Epidermal melanocyte (primary cell): ENCODE measurements at regions not wholly inside any gene's neighbourhood (a gene's known extent, or its start where the extent isn't known, plus 50 kb on each side); places are given as distances from the start of the nearest gene placed in this dataset.

Source experiments
- DNase-seq: peaks from one replicate; pipeline ENCODE4 v3.0.0; 2011; ENCODE audit warnings: low spot score; ENCODE audit not compliant: insufficient read length

GRCh38 chr9:17967731-17968130, 388.9 kb downstream of the SH3GL2 start:
- DNase-seq, result no peak

- no peak for DNase-seq
Measured at GRCh38 chr9:17969232-17969631, 390.4 kb downstream of the SH3GL2 start.

- no peak for DNase-seq
Measured at GRCh38 chr9:17970277-17970676, 391.4 kb downstream of the SH3GL2 start.

GRCh38 chr9:17978773-17979172, 399.9 kb downstream of the SH3GL2 start:
- DNase-seq, result no peak

GRCh38 chr9:17986595-17986994, 407.7 kb downstream of the SH3GL2 start:
- DNase-seq, result no peak

GRCh38 chr9:17987189-17987588, 408.3 kb downstream of the SH3GL2 start:
- no peak for DNase-seq

- DNase-seq, result no peak
Measured at GRCh38 chr9:17988489-17988888, 409.6 kb downstream of the SH3GL2 start.

GRCh38 chr9:17990602-17991001, 411.7 kb downstream of the SH3GL2 start:
- no peak for DNase-seq

GRCh38 chr9:17993024-17993423, 414.2 kb downstream of the SH3GL2 start:
- no peak for DNase-seq

GRCh38 chr9:17994695-17995425, 416.0 kb downstream of the SH3GL2 start:
- DNase-seq, result no peak

- DNase-seq, result no peak
Measured at GRCh38 chr9:17996728-17997127, 417.9 kb downstream of the SH3GL2 start.

- no peak for DNase-seq
Measured at GRCh38 chr9:18002718-18003438, 424.0 kb downstream of the SH3GL2 start.

GRCh38 chr9:18006591-18006990, 427.7 kb downstream of the SH3GL2 start:
- no peak for DNase-seq

GRCh38 chr9:18007621-18008020, 428.8 kb downstream of the SH3GL2 start:
- no peak for DNase-seq

GRCh38 chr9:18009902-18010301, 431.0 kb downstream of the SH3GL2 start:
- no peak for DNase-seq

GRCh38 chr9:18010492-18010891, 431.6 kb downstream of the SH3GL2 start:
- DNase-seq, result no peak

- no peak for DNase-seq
Measured at GRCh38 chr9:18012170-18012569, 433.3 kb downstream of the SH3GL2 start.

- DNase-seq, result no peak
Measured at GRCh38 chr9:18014556-18014955, 435.7 kb downstream of the SH3GL2 start.

- DNase-seq, result no peak
Measured at GRCh38 chr9:18015116-18015515, 436.2 kb downstream of the SH3GL2 start.

GRCh38 chr9:18017136-18017535, 438.3 kb downstream of the SH3GL2 start:
- DNase-seq, result no peak

GRCh38 chr9:18018221-18018620, 439.4 kb downstream of the SH3GL2 start:
- DNase-seq, result no peak

- DNase-seq, result no peak
Measured at GRCh38 chr9:18018661-18019060, 439.8 kb downstream of the SH3GL2 start.
